CD4-positive, alpha-beta memory T cell (primary cell): ENCODE measurements at regions not wholly inside any gene's neighbourhood (a gene's known extent, or its start where the extent isn't known, plus 50 kb on each side); places are given as distances from the start of the nearest gene placed in this dataset.

ENCODE experiments used
- CTCF ChIA-PET: fragments of 350-600 bp; sonication (Branson Sonifier 250); formaldehyde crosslinking; loops from one replicate; lab custom pipeline; 2021; ENCODE audit warnings: inconsistent platforms; ENCODE audit not compliant: partially characterized antibody; lab: Charles Lee
- POLR2A ChIA-PET: fragments of 350-600 bp; sonication (Branson Sonifier 250); formaldehyde crosslinking; loops from one replicate; lab custom pipeline; 2021; ENCODE audit not compliant: partially characterized antibody; lab: Charles Lee
- DNase-seq, 5 donors: peaks; one replicate each; pipeline versions ENCODE4 v3.0.0 to v3.0.0-alpha.2; 2020 to 2022; ENCODE audit warnings: mixed read lengths in 1 of 5
- H3K27ac ChIP-seq: one replicate; pipeline ENCODE4 v1.7.0; 2013; ENCODE audit warnings: low read depth, low read length
- H3K27me3 ChIP-seq: 2 replicates; pipeline ENCODE4 v1.7.0; 2013; ENCODE audit warnings: mild to moderate bottlenecking, low read length, moderate library complexity; ENCODE audit not compliant: insufficient read depth
- H3K36me3 ChIP-seq: 2 replicates; pipeline ENCODE4 v1.7.0; 2013; ENCODE audit warnings: mild to moderate bottlenecking, low read length, moderate library complexity; ENCODE audit not compliant: insufficient read depth
- H3K4me1 ChIP-seq: 2 replicates; pipeline ENCODE4 v1.7.0; 2013; ENCODE audit warnings: mild to moderate bottlenecking, low read length, moderate library complexity; ENCODE audit not compliant: insufficient read depth
- H3K4me3 ChIP-seq, 2 donors: one replicate each; pipeline ENCODE4 v1.7.0; 2013; ENCODE audit warnings: low read length in 2 of 2, mild to moderate bottlenecking in 1 of 2
- H3K9me3 ChIP-seq, 2 donors: one replicate each; pipeline ENCODE4 v1.7.0; 2013; ENCODE audit warnings: low read length in 2 of 2, control low read depth in 1 of 2; ENCODE audit not compliant: control insufficient read depth in 1 of 2
- H3K27ac Mint-ChIP-seq, 7 donors: one replicate each; pipeline ENCODE4 v1.8.0; 2020 to 2021; ENCODE audit warnings: mixed read lengths in 7 of 7, mild to moderate bottlenecking in 6 of 7, inconsistent platforms in 3 of 7, moderate library complexity in 3 of 7
- H3K27me3 Mint-ChIP-seq, 2 donors: one replicate each; pipeline ENCODE4 v1.8.0; 2020 to 2021; ENCODE audit warnings: mixed read lengths in 2 of 2
- H3K36me3 Mint-ChIP-seq, 2 donors: one replicate each; pipeline ENCODE4 v1.8.0; 2020 to 2021; ENCODE audit warnings: mixed read lengths in 2 of 2, inconsistent platforms in 1 of 2, mild to moderate bottlenecking in 1 of 2
- H3K4me1 Mint-ChIP-seq, 4 donors: one replicate each; pipeline ENCODE4 v1.8.0; 2020 to 2021; ENCODE audit warnings: mixed read lengths in 4 of 4, mild to moderate bottlenecking in 1 of 4
- H3K4me3 Mint-ChIP-seq, 8 donors: one replicate each; pipeline ENCODE4 v1.8.0; 2020 to 2021; ENCODE audit warnings: mixed read lengths in 8 of 8, mild to moderate bottlenecking in 7 of 8, moderate library complexity in 6 of 8, inconsistent platforms in 3 of 8
- H3K9me3 Mint-ChIP-seq, 8 donors: one replicate each; pipeline ENCODE4 v1.8.0; 2020 to 2021; ENCODE audit warnings: mixed read lengths in 8 of 8, mild to moderate bottlenecking in 5 of 8, inconsistent platforms in 3 of 8, moderate library complexity in 1 of 8
- intact Hi-C: fragments of 100-400 bp; cut with micrococcal nuclease; formaldehyde crosslinking; loops from one replicate; pipeline ENCODE4 v1.15.1; 2023

- H3K27ac Mint-ChIP-seq, result no peak overlapping the region
- no peaks in the 10 kb centered on the region for H3K9me3 ChIP-seq
- intact Hi-C loops, result no loop called here
- H3K4me1 ChIP-seq, result no peaks in the 10 kb centered on the region
- H3K9me3 Mint-ChIP-seq, result peaks cover 0 to 5% (median under 1%) of the 10 kb centered on the region in 8 donors
- no peak for DNase-seq
- no peaks in the 10 kb centered on the region for H3K36me3 ChIP-seq
- H3K4me3 ChIP-seq, result no peak overlapping the region
- H3K4me1 Mint-ChIP-seq, result no peaks in the 10 kb centered on the region
- no peak overlapping the region for H3K27ac ChIP-seq
- no peak overlapping the region for H3K4me3 Mint-ChIP-seq
- CTCF ChIA-PET, result no interaction called here
- POLR2A ChIA-PET, result no interaction called here
- no peaks in the 10 kb centered on the region for H3K36me3 Mint-ChIP-seq
- peaks cover 0 to 3% of the 10 kb centered on the region in 2 donors for H3K27me3 Mint-ChIP-seq
- no peaks in the 10 kb centered on the region for H3K27me3 ChIP-seq
Observed at GRCh38 chr1:60573121-60573520, 499.6 kb upstream of the C1orf87 start.

- Histone ChIP-seq H3K4me1 (no peaks in the 10 kb centered on the region), H3K27ac (no peak overlapping the region), H3K9me3 (no peaks in the 10 kb centered on the region), H3K36me3 (no peaks in the 10 kb centered on the region), H3K4me3 (no peak overlapping the region), H3K27me3 (no peaks in the 10 kb centered on the region)
- Mint-ChIP-seq H3K36me3 (no peaks in the 10 kb centered on the region), H3K9me3 (peaks cover 0 to 5% (median under 1%) of the 10 kb centered on the region in 8 donors), H3K27ac (no peak overlapping the region), H3K4me1 (no peaks in the 10 kb centered on the region), H3K4me3 (no peak overlapping the region), H3K27me3 (peaks cover 0 to 3% of the 10 kb centered on the region in 2 donors)
- POLR2A ChIA-PET, result no interaction called here
- CTCF ChIA-PET, result no interaction called here
- DNase-seq, result no peak
- intact Hi-C loops, result no loop called here
Observed at GRCh38 chr1:60572378-60572777, 498.8 kb upstream of the C1orf87 start.

DNA sequence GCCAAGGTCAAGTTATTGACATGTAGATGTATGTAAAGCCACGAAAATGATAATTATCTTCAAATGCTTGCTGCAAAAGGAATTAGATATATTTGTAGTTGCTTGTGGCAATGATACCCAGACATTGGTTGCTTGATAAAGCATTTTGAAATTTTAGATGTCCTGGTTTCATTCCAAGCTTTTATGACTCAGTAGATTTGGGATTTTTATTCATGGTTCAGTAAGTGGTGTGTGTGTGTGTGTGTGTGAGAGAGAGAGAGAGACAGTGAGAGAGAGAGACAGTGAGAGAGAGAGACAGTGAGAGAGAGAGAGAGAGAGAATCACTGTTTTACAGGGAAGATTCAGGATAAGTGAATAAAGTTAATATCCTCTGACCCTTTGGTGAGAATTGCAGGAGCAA is 498.2 kb upstream of the C1orf87 start:
- Mint-ChIP-seq H3K27ac (peak overlapping the region in 1 of 7 donors; percentile 8), H3K4me3 (no peak overlapping the region), H3K4me1 (no peaks in the 10 kb centered on the region), H3K36me3 (no peaks in the 10 kb centered on the region), H3K9me3 (peaks cover 0 to 5% (median under 1%) of the 10 kb centered on the region in 8 donors), H3K27me3 (peaks cover 0 to 3% of the 10 kb centered on the region in 2 donors)
- intact Hi-C loops, result no loop called here
- Histone ChIP-seq H3K27me3 (no peaks in the 10 kb centered on the region), H3K27ac (no peak overlapping the region), H3K36me3 (no peaks in the 10 kb centered on the region), H3K9me3 (no peaks in the 10 kb centered on the region), H3K4me1 (no peaks in the 10 kb centered on the region), H3K4me3 (no peak overlapping the region)
- ChIA-PET CTCF (no interaction called here), POLR2A (no interaction called here)
- no peak for DNase-seq

- ChIA-PET CTCF (no interaction called here), POLR2A (no interaction called here)
- intact Hi-C loops, result no loop called here
- no peak for DNase-seq
- Histone ChIP-seq H3K4me1 (no peaks in the 10 kb centered on the region), H3K4me3 (no peak overlapping the region), H3K27me3 (no peaks in the 10 kb centered on the region), H3K9me3 (no peaks in the 10 kb centered on the region), H3K36me3 (no peaks in the 10 kb centered on the region), H3K27ac (no peak overlapping the region)
- H3K4me3 Mint-ChIP-seq, result no peak overlapping the region
- H3K9me3 Mint-ChIP-seq, result peaks cover 0 to 5% (median under 1%) of the 10 kb centered on the region in 8 donors
- peaks cover 0 to 3% of the 10 kb centered on the region in 2 donors for H3K27me3 Mint-ChIP-seq
- H3K36me3 Mint-ChIP-seq, result no peaks in the 10 kb centered on the region
- H3K4me1 Mint-ChIP-seq, result no peaks in the 10 kb centered on the region
- H3K27ac Mint-ChIP-seq, result no peak overlapping the region
Observed at GRCh38 chr1:60569189-60569588, 495.6 kb upstream of the C1orf87 start.

DNA sequence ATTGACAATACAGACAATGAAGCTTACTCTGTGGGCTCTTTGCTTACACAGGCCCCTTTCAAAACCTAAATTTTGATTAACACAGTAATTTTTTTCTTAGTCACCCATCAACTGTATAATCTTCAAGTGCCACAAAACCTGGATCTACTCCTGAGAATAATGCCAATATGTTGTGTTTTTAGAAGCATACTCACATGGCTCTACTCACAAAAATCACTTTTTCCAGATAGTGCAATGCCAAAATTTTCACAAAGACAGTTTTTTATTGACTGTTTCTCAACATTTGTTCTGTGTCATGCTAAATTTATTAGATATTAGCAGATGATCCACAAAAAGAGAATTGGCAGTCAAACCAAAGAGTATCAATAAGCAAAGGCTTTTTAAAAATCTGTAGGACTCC is 493.7 kb upstream of the C1orf87 start:
- Histone ChIP-seq H3K27ac (no peak overlapping the region), H3K27me3 (no peaks in the 10 kb centered on the region), H3K36me3 (no peaks in the 10 kb centered on the region), H3K9me3 (no peaks in the 10 kb centered on the region), H3K4me3 (no peak overlapping the region), H3K4me1 (no peaks in the 10 kb centered on the region)
- Mint-ChIP-seq H3K4me3 (no peak overlapping the region), H3K9me3 (peaks cover 0 to 7% (median 2%) of the 10 kb centered on the region in 8 donors), H3K4me1 (no peaks in the 10 kb centered on the region), H3K36me3 (no peaks in the 10 kb centered on the region), H3K27ac (no peak overlapping the region), H3K27me3 (peaks cover 0 to 3% of the 10 kb centered on the region in 2 donors)
- ChIA-PET CTCF (no interaction called here), POLR2A (no interaction called here)
- intact Hi-C loops, result no loop called here
- DNase-seq, result no peak

GRCh38 chr1:60564916-60565750 is 491.6 kb upstream of the C1orf87 start:
- no peak overlapping the region for H3K4me3 ChIP-seq
- H3K4me3 Mint-ChIP-seq, result no peak overlapping the region
- H3K36me3 Mint-ChIP-seq, result no peaks in the 10 kb centered on the region
- H3K27me3 Mint-ChIP-seq, result peaks cover 0 to 3% of the 10 kb centered on the region in 2 donors
- no peaks in the 10 kb centered on the region for H3K4me1 Mint-ChIP-seq
- H3K27ac Mint-ChIP-seq, result no peak overlapping the region
- no peak overlapping the region for H3K27ac ChIP-seq
- no peak for DNase-seq
- H3K9me3 Mint-ChIP-seq, result peaks cover 0 to 5% (median 2%) of the 10 kb centered on the region in 8 donors
- no peaks in the 10 kb centered on the region for H3K27me3 ChIP-seq
- H3K9me3 ChIP-seq, result no peaks in the 10 kb centered on the region
- no peaks in the 10 kb centered on the region for H3K4me1 ChIP-seq
- ChIA-PET POLR2A (no interaction called here), CTCF (no interaction called here)
- H3K36me3 ChIP-seq, result no peaks in the 10 kb centered on the region
- intact Hi-C loops, result no loop called here

DNA sequence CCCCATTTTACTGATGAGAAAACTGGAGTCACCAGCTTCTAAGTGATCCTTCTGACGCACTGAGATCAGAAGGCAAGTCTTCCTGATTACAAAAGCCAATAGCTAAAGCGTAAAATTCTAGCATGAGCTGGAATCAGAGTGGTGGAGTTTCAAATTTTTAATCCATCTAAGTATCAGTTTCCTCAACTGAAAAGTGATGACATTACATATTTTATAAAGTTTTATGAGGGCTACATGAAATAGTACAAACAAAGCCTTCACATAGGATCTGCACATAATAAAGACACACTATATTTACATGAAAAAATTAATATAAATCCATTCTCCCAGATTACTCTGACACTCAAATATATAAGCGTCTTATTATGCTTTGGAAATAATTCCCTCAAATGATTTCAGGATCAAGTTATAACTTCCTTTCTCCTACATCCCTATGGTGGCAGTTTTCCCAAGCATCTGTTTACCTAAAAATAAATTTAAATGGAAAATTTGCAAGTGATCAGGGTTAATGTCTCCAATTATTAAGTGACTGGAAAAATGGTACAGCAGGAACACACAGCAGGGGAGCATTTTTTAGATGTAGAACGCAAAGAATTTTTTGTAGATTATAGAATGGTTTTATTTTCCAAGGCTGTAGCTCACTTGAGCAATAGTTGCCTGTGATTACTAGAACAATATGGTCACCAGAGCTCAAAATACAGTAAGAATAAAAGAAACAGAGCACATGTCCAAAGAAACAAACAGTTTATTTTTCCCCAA is 490.4 kb upstream of the C1orf87 start:
- Histone ChIP-seq H3K4me3 (no peak overlapping the region), H3K27ac (no peak overlapping the region), H3K27me3 (no peaks in the 10 kb centered on the region), H3K9me3 (no peaks in the 10 kb centered on the region), H3K36me3 (no peaks in the 10 kb centered on the region), H3K4me1 (no peaks in the 10 kb centered on the region)
- no peaks in the 10 kb centered on the region for H3K36me3 Mint-ChIP-seq
- H3K27me3 Mint-ChIP-seq, result peaks cover 0 to 1% of the 10 kb centered on the region in 2 donors
- no peak for DNase-seq
- CTCF ChIA-PET, result no interaction called here
- POLR2A ChIA-PET, result no interaction called here
- no peak overlapping the region for H3K4me3 Mint-ChIP-seq
- H3K4me1 Mint-ChIP-seq, result no peaks in the 10 kb centered on the region
- peaks cover 0 to 5% (median under 1%) of the 10 kb centered on the region in 8 donors for H3K9me3 Mint-ChIP-seq
- intact Hi-C loops, result no loop called here
- no peak overlapping the region for H3K27ac Mint-ChIP-seq
